Islet precursor cell (in vitro differentiated cells): ENCODE measurements at regions not wholly inside any gene's neighbourhood (a gene's known extent, or its start where the extent isn't known, plus 50 kb on each side); places are given as distances from the start of the nearest gene placed in this dataset.
A peak's percentile ranks its signal among the peaks of the same experiment; 100 is the strongest.

Source experiments
- DNase-seq: peaks from one replicate; pipeline ENCODE4 v3.0.0-alpha.2; 2018

DNA sequence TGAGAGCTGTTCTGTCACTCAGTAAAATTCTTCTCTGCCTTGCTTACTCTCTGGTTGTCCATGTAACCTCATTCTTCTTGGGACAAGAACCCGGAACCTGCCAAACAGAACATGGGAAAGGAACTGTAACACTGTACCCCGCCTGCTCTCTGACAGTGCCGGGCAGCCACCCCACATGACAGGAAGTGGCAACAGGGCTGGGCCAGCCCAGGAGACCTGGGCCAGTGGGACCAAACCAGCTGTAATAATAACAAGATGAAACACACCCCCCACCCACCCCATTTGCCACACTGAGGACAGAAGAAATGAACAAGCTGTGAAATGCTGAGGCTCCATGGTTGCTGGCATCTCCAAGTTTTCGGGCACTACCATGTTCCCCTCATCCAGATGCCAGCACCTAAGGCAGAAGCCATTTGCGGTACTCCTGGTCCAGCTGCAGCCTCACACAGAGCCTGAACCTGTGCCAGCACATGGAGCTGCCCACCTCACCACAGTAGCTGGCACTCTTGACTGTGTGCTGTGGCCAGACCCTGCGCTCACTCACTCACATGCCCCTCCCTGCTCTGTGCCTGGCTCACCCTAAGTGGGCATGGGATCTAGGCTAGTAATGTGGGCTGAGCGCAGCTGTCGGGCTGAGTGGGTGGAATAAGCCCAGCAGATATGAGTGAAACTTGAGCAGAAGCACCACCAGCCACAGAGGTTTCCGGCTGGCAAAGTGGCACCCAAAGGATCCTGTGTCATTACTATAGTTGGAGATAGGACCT is 126.2 kb upstream of the UGT8 start:
- DNase-seq = no peak

DNA sequence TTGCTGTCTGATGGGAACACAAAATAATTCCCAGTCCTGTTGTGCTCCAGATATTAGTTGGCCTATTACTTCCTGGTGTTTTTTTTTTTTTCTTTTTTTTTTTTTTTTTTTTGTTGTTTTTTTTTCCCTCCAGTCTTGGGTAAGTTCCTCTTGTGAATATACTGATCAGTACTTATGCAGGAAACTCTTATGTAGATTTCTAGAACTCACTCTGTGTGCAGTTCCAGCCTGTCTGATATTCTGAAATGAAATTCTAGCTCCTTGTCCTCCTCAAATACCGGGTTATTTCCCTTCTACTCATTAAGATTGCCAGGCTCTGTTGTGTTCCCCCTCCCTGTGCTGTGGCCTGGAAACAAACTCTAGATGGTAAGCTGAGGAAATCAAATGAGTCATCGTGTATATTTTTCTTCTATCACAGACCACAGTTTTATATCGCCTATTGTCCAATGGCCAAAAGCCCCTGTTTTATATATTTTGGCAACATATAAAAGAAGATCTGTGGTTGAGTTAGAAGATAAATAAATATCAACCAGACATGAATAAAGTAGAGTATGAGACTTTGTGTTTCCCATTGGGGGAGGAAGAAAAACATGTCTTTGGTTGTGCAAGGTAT is 124.3 kb upstream of the UGT8 start:
- DNase-seq = no peak

DNA sequence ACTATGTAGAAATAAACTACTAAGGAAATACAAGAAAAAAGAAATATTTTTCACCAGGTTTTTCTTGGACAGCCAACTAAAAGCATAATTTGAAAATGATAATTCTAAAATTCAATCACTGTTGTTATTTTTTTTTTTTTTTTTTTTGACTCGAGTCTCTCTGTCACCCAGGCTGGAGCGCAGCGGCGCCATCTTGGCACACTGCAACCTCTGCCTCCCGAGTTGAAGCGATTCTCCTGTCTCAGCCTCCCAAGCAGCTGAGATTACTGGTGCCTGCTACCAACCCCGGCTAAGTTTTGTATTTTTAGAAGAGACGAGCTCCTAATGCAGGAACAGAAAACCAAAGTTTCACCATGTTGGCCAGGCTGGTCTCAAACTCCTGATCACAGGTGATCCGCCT is 122.3 kb upstream of the UGT8 start:
- DNase-seq = no peak

DNA sequence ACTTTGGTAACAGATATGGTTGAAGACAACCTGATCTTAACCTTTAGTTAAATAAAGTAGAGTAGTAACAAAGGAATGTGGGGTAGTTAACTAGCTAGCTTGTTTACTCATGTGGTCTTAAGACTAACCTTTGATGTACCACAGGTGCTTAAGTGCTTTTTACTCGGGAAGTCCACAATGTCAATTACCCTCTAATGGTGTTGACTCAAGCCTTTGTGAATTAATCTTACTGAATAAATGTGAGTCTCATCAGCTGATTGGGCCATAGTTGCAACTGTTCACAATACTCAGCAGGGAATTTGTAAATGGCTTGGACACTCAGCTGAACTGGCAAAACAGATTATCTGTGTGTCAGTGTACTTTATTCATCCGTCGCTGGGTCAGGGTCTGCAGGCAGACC is 119.0 kb upstream of the UGT8 start:
- no peak for DNase-seq

DNA sequence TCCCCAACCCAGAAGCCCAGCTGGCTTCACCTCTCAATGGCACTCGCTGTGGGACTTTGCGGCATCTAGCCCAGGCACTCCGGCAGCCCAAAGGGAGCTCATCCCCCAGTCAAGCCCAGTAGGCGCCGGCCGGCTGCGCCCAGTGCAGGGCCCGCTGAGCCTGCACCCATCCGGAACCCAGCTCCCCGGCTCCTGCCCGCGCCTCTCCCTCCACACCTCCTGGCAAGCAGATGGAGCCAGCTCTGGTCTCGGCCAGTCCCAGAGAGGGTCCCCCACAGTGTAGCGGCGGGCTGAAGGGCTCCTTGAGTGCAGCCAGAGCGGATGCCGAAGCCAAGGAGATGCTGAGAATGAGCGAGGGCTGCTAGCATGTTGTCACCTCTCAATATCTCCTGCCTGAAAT is 116.8 kb upstream of the UGT8 start:
- DNase-seq = no peak

DNA sequence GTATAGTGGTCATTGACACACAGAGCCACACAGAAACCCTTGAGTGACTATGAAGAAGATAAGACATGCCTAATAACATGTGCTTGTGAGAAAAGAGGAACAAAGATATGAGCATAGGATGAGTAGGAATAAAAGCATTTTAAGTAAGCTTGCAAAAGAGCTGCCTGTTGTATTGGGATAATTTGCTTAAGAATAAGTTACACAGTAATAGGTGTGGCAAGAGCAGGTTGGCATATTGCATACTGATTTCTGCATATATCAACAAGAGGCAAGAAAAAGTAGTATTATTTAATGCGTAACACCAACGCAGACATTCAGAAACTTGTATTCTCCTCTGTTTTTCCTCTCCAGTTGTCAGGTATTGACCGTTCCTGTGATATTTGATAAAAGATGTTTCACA is 111.5 kb upstream of the UGT8 start:
- no peak for DNase-seq

DNA sequence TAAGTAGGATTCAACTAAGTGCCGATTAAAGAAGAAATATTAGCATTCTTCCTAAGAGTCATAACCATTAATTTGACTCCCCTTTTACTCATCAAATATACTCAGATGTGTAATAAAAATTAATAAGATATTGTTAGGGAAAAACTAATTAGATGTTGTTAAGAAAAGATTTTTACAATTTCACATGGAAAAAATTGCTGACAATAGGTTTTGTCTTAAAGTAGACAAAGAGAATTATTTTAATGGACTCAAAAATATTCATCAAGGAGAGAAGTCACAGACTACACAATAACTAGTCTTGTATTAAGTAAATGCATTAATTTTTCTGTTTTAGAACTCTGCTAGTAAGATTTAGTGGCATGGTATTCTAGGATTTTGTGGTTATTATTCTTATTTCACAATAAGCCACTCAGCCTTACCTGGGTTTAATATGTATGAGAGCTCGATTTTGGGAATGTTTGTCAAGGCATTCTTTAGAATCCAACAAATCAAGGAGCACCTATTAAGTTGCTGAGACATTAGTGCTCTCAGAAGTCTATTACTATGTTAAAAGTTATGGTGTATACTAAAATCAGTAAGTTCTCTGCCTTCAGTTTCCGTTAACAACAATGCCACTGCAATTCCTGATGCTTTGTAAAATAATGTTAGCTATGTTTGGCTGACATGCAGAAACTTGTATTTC is 110.2 kb upstream of the UGT8 start:
- no peak for DNase-seq

DNA sequence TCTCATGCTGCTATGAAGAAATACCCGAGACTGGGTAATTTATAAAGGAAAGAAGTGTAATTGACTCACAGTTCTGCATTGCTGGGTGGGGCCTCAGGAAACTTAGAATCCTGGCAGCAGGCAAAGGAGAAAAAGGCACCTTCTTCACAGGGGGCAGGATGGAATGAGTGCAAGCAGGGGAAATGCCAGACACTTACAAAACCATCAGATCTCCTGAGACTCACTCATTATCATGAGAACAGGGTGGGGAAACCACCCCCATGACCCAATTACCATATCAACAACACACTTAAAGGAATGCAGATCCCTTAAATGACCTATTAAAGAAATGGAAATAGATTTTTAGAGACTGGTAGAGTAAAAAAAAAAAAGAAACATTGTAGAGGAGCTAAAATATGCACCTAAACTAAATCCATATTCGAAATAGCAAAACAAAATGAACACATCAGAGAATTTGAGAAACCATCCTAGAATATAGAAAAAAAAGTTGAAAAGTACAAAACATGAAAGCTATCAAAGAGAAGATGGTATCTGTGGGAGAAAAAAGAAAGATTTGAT is 104.3 kb upstream of the UGT8 start:
- no peak for DNase-seq

DNA sequence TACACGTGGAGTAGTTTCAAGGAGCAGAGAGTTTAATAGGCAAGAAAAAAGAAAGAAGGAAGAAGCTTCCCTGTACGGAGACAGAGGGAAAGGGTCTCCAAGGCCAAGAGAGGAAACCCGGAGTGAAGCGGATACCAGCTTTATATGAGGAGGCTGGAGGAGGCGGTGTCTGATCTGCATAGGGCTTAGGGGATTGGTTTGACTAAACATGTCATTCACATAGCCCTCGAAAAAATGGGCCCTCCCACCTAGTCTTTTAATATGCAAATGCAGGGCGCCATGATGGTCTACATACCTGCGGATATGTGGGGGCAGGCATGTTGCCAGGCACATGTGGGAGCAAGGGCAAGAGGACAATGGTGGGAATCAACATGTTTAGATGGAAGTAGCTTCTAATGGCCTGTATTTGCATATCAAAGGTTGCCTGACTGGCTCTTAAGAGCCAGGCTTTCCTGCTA is 103.1 kb upstream of the UGT8 start:
- peak; percentile 62 for DNase-seq

DNA sequence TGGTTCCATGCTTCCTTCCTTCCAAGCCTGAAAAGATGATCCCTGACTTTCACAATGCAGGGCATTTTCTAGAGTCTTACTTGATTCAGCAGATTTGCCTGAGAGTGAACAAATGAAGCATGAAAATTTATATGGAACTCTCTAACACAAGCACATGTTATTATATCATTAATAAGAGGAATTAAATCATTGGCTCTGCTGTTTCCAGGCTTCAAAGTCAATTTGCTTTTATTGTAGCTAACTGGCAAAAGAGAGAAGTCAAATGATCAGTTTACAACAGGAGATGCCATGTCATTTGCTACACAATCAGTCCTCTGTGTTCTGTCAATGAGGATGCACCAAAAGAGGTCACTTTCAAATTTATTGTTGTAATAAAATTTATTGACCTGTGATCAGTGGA is 101.5 kb upstream of the UGT8 start:
- no peak for DNase-seq

DNA sequence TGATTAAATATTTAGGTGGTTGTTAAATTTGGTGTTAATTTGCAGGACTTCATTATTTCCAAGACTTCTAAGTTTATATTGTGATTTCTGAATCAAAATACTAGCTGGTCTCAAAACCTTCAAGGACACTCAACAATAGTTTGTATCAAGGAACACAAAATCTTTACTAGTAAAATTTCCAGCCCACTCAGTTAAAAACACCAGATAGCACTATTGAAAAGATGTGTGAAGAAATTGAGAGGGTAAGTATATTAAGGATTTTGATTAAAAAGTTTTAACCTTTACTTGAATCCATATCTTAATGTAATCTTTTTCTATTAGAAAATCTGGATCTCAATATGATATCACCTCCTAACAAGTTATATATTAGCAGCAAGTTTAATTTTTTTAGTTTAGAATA is 89.3 kb upstream of the UGT8 start:
- no peak for DNase-seq

DNA sequence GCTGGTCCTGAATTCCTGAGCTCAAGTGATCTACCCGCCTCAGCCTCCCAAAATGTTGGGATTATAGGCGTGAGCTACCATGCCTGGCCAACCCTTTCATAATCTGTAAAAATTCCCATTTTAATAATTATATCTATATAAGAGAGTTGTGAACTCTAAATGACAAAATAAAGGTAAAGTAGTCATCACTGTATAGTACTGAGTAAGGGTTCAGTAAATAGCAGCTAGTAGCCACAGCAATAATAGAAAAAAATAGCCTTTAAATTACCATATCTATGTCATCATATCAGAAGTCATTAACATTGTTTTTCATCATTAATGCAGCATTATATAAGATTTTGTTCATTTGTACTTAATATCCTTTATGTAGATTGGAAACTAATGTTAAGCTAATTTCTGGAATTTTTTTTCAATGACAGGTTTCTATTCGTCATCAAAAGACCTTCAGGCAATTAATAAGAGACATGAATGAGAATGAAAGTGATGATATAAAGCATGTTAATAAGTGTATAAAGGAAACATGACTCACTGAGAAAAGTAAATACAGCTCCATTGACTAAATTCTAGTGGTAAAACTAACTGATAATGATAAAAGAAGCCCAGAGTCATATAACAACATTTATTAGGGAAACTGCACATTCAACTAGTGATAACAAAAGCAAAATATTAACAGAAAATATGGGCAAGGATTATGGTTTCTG is 85.9 kb upstream of the UGT8 start:
- no peak for DNase-seq

DNA sequence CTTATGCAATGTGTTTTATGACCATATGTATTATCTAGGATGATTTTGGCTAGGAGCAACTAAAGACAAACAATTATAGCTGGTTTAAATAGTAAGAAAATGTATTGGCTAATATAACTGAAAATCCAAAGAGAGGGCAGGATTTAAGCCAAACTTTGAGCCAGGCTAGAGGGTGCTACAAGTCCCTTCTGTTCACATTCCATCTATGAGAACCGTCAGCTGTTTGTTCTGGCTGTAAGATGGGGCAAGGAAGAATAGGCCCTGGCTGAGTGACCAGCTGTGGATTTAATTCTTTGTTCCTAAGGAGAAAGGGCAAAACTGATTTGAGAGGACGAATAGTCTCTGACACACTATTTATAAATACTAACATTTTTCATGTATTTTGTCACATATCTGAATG is 79.2 kb upstream of the UGT8 start:
- no peak for DNase-seq

DNA sequence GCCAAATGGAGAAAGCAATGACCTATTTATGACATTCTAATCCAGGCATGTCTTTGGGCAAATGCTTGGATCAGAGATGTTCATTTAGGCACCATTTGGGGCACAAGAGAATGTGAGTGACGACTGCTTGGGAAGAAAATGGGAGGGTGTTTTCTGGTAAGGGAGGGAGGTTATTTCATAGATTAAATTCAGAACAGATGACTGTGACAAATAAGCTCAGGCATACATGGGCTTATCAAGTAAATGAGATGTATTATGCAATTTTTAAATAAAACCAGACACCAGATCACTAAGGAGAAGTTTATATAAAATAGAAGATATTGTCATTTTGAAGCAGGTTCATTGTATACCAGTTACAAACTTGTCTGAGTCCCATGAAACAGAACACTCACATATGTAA is 71.4 kb upstream of the UGT8 start:
- no peak for DNase-seq

DNA sequence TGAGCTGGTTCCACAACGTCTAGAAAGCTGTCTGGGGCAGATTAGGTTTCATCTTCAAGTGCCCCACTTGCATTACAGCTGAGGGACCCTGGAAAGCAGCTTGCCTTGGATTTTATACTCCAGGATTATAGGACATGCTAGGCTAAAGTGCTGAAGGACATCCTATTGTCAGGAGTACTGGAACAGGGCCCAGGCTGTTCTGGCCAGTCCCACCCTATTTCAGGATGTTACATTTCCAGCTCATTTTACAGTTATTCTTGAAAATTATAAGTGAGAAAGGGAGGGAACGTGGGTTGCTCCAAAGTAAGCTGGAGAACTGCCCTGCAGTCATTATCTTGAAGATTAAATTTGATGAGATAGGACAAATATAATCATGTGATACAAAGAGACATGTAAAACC is 71.0 kb upstream of the UGT8 start:
- no peak for DNase-seq

DNA sequence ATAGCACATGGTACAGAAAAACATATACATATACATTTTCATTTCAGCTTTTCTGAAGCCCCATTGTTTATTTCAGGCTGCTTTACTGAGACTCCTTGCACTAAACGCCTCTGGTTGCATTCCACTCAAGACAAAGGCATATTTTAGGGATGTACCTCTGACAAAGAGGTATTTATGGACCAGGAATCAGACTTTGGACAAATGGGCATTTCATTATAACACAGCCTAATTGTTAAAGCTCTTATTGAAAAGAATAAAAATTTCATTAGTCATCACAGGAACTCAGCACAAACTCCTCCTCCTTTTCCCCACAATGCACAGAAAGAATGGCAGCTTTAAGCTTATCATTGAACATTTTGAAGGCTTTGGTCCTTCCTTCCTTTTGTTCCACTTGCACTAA is 62.9 kb upstream of the UGT8 start:
- no peak for DNase-seq

DNA sequence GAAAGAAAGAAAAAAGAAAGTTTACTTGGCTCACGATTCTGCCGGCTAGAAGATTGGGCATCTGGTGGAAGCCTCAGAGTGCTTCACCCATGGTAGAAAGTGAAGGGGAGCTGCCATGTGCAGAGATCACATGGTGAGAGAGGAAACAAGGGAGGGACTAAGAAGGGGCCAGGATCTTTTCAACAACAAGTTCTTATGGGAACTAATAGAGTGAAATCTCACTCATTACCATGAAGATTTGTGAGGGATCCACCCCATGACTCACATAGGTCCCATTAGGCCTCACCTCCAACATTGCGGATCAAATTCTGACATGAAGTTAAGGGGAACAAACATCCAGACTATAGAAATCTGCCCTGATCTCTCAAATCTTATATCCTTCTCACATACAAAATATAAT is 61.3 kb upstream of the UGT8 start:
- DNase-seq = no peak

DNA sequence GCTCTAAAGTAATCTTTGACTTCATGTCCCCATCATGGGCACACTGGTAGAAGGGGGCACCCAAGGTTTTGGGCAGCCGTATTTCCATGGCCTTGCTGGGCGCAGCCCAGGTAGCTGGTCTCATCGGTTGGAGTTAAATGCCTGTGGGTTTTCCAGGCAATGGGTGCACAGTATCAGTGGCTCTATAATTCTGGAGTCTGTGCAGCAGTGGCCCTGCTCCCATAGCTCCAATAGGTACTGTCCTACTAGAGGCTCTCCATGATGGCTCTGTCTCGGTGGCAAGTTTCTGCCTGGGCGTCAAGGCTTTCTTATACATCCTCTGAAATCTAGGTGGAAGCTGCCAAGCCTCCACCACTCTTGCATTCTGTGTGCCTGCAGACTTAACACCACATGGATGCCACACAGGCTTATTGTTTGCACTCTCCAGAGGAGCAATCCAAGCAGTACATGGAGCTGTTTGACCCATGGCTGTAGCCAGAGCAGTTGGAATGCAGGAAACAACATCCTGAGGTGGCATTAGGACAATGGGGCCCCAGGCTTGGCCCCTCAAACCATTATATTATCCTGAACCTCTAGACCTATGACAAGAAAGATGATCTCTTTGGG is 60.5 kb upstream of the UGT8 start:
- no peak for DNase-seq

DNA sequence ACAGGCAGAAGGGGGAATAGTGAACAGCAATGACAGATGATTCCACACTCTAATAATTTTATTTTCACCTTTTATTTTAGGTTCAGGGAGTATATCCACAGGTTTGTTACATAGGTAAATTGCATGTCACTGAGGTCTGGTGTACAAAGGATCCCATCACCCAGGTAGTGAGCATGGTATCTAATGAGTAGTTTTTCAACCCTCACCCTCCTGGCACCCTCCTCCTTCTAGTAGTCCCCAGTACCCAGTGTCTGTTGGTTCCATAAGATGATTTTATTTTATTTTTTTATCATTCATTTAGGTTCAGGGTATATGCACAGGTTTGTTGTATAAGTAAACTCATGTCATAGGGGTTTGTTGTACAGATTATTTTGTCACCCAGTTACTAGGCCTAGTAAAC is 58.6 kb upstream of the UGT8 start:
- DNase-seq = no peak

DNA sequence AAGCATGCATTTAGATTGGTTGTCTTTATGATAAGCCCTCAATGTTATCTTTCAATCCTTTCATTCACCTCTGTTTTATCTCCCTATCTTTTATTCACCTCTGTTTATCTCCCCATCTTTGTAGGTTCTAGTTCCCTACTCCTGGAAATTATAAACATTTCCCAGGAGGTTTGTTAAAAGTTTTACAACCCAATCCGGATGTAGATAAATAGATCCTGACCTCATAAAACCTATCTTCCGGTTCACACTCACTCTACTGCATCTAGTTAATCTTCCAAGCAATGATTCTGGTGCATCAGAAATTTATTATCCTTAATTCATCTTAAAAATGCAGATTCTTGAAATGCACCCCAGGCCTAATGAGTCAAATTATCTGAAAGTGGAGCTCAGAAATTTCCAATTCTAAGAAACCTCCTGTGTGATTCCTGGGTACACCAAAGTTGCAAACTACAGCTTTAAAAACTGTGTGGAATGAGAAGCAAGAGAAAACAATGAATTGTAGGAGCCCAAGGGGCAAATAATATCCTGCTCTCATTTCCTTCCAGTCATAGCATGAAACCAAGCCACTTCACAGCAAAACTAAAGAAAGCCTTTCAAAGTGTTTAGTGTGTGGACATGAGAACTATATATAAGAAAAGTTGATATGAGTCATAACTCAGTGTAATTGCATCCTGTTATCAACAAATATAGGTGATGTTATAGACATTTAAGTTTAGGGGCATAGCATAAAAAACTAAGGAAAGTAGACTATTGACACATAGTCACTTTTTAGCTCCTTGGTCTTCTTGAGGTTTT is 51.1 kb upstream of the UGT8 start:
- no peak for DNase-seq
